ENCODE measurements at regions not wholly inside any gene's neighbourhood (a gene's known extent, or its start where the extent isn't known, plus 50 kb on each side); places are given as distances from the start of the nearest gene placed in this dataset.
"Not testable (repeated sequence)": the region's sequence is repeated elsewhere in the genome, so short reads cannot be mapped to it uniquely, and the experiment has no call there.

- DNase-seq (ENCODE audit: low spot score): no peak
- TF ChIP-seq CTCF (IDR thresholded peaks at IDR 0.05; ENCODE audit: extremely low read depth, insufficient read depth, missing control alignments): no peak
- in situ Hi-C loops (cut with MboI; ENCODE audit: low pct_unique_long_range_greater_than_20kb, low sequenced_read_pairs, unreplicated experiment): no loop called here
Observed at GRCh38 chr4:60897415-60897814, 302.7 kb upstream of the ADGRL3 start.

DNA sequence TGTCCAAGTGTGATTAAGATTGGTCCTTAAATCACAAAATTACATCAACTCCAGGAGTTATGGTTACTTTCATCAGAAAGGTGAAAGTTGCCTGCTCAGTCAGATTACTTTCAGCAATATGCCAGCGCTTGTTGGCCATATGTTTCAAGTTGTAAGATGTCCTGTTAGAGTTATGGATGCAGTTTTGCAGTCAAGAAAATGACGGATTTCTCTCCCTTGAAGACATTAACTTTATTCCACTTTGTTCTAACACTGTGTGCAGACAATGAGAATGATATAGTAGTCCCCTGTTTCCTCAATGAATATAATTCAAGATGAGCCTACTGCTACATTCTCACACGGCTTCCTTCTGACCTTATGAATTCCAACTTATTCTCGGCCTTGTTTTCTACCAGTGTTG is 295.0 kb upstream of the ADGRL3 start:
- no peak for TF ChIP-seq CTCF (IDR thresholded peaks at IDR 0.05; ENCODE audit: extremely low read depth, insufficient read depth, missing control alignments)
- DNase-seq (ENCODE audit: low spot score): no peak
- in situ Hi-C loops (cut with MboI; ENCODE audit: low pct_unique_long_range_greater_than_20kb, low sequenced_read_pairs, unreplicated experiment): no loop called here

- TF ChIP-seq CTCF (IDR thresholded peaks at IDR 0.05; ENCODE audit: extremely low read depth, insufficient read depth, missing control alignments): no peak
- in situ Hi-C loops (cut with MboI; ENCODE audit: low pct_unique_long_range_greater_than_20kb, low sequenced_read_pairs, unreplicated experiment): no loop called here
- no peak for DNase-seq (ENCODE audit: low spot score)
Observed at GRCh38 chr4:60911127-60911526, 289.0 kb upstream of the ADGRL3 start.

GRCh38 chr4:60913002-60913401 is 287.1 kb upstream of the ADGRL3 start:
- no peak for TF ChIP-seq CTCF (IDR thresholded peaks at IDR 0.05; ENCODE audit: extremely low read depth, insufficient read depth, missing control alignments)
- in situ Hi-C loops (cut with MboI; ENCODE audit: low pct_unique_long_range_greater_than_20kb, low sequenced_read_pairs, unreplicated experiment): no loop called here
- no peak for DNase-seq (ENCODE audit: low spot score)

DNA sequence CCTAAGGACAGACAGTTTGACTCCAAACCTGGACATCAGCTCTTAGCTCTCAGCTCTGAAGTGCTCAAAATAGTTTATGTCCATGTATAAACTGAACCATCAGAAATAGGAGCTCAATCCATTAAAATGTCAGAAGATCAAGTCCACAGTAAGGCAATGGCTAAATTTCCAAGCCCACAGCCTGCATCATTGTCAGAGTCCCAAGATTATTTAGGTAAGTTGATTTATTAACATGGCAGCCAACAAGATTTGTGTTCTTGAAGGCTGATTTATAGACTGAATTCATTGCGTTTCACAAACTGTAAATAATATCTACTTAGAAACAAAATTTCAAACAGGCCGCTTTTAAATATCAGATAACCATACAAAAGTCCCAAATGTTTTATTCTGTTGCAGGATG is 286.5 kb upstream of the ADGRL3 start:
- in situ Hi-C loops (cut with MboI; ENCODE audit: low pct_unique_long_range_greater_than_20kb, low sequenced_read_pairs, unreplicated experiment): no loop called here
- no peak for TF ChIP-seq CTCF (IDR thresholded peaks at IDR 0.05; ENCODE audit: extremely low read depth, insufficient read depth, missing control alignments)
- DNase-seq (ENCODE audit: low spot score): no peak

GRCh38 chr4:60921735-60922134 is 278.4 kb upstream of the ADGRL3 start:
- in situ Hi-C loops (cut with MboI; ENCODE audit: low pct_unique_long_range_greater_than_20kb, low sequenced_read_pairs, unreplicated experiment); DNase-seq (ENCODE audit: low spot score): not testable (repeated sequence)

GRCh38 chr4:60923075-60923474 is 277.1 kb upstream of the ADGRL3 start:
- in situ Hi-C loops (cut with MboI; ENCODE audit: low pct_unique_long_range_greater_than_20kb, low sequenced_read_pairs, unreplicated experiment): no loop called here
- DNase-seq (ENCODE audit: low spot score): no peak
- TF ChIP-seq CTCF (IDR thresholded peaks at IDR 0.05; ENCODE audit: extremely low read depth, insufficient read depth, missing control alignments): no peak

Data from GM13977 (cell line).